Mesendoderm (in vitro differentiated cells): ENCODE measurements at regions not wholly inside any gene's neighbourhood (a gene's known extent, or its start where the extent isn't known, plus 50 kb on each side); places are given as distances from the start of the nearest gene placed in this dataset.

ENCODE experiments used
- DNase-seq: peaks from one replicate; pipeline ENCODE4 v3.0.0; 2013
- H2AK5ac ChIP-seq: 2 replicates; pipeline ENCODE4 v1.6.1; 2013; ENCODE audit warnings: low read length, inconsistent platforms
- H2BK120ac ChIP-seq: 2 replicates; pipeline ENCODE4 v1.6.1; 2013; ENCODE audit warnings: low read depth, mild to moderate bottlenecking, low read length, moderate library complexity, mixed read lengths
- H2BK15ac ChIP-seq: replicated peaks from 2 replicates; pipeline ENCODE4 v1.6.1; 2013; ENCODE audit warnings: low read depth, mild to moderate bottlenecking, moderate library complexity
- H2BK5ac ChIP-seq: 2 replicates; pipeline ENCODE4 v1.6.1; 2013; ENCODE audit warnings: low read length, inconsistent platforms
- H3K18ac ChIP-seq: 2 replicates; pipeline ENCODE4 v1.6.1; 2013; ENCODE audit warnings: mild to moderate bottlenecking, low read length, mixed read lengths
- H3K23ac ChIP-seq: one replicate; pipeline ENCODE4 v1.6.1; 2013; ENCODE audit warnings: low read length
- H3K27ac ChIP-seq: 2 replicates; pipeline ENCODE4 v1.5.1; 2013; ENCODE audit warnings: low read depth, mild to moderate bottlenecking, inconsistent platforms, low read length, moderate library complexity
- H3K27me3 ChIP-seq: 2 replicates; pipeline ENCODE4 v1.6.1; 2013; ENCODE audit warnings: low read length, control low read depth, mild to moderate bottlenecking, inconsistent platforms; ENCODE audit not compliant: insufficient read depth, poor library complexity
- H3K36me3 ChIP-seq: 2 replicates; pipeline ENCODE4 v1.6.1; 2013; ENCODE audit warnings: low read length, inconsistent platforms; ENCODE audit not compliant: control insufficient read depth, insufficient read depth
- H3K4ac ChIP-seq: one replicate; pipeline ENCODE4 v1.6.1; 2013; ENCODE audit warnings: low read depth, mild to moderate bottlenecking, low read length, moderate library complexity
- H3K4me1 ChIP-seq: 2 replicates; pipeline ENCODE4 v1.6.1; 2013; ENCODE audit warnings: low read depth, low read length, inconsistent platforms; ENCODE audit not compliant: control insufficient read depth
- H3K4me2 ChIP-seq: 2 replicates; pipeline ENCODE4 v1.6.1; 2013; ENCODE audit warnings: low read length
- H3K4me3 ChIP-seq: 2 replicates; pipeline ENCODE4 v1.5.1; 2013; ENCODE audit warnings: mild to moderate bottlenecking, low read length
- H3K56ac ChIP-seq: one replicate; pipeline ENCODE4 v1.6.1; 2013; ENCODE audit warnings: low read length
- H3K79me1 ChIP-seq: 2 replicates; pipeline ENCODE4 v1.6.1; 2013; ENCODE audit warnings: low read length, inconsistent platforms
- H3K79me2 ChIP-seq: 2 replicates; pipeline ENCODE4 v1.6.1; 2013; ENCODE audit warnings: mild to moderate bottlenecking, low read length; ENCODE audit not compliant: control insufficient read depth, insufficient read depth
- H3K9ac ChIP-seq: 2 replicates; pipeline ENCODE4 v1.6.1; 2013; ENCODE audit warnings: low read length, inconsistent platforms
- H4K5ac ChIP-seq: one replicate; pipeline ENCODE4 v1.6.1; 2013; ENCODE audit warnings: low read length
- H4K8ac ChIP-seq: one replicate; pipeline ENCODE4 v1.6.1; 2013; ENCODE audit warnings: low read depth, mild to moderate bottlenecking, control low read depth, low read length, moderate library complexity
- WGBS: extraction: QIAGEN DNeasy Blood & Tissue Kit; methylation state at CpG from one replicate; pipeline ENCODE4 v1.1.7; 2013; ENCODE audit warnings: low lambda C conversion rate, missing lambda C conversion rate; ENCODE audit not compliant: insufficient coverage; ENCODE audit errors: extremely low coverage; 5-methylcytosine and 5-hydroxymethylcytosine counted together

DNA sequence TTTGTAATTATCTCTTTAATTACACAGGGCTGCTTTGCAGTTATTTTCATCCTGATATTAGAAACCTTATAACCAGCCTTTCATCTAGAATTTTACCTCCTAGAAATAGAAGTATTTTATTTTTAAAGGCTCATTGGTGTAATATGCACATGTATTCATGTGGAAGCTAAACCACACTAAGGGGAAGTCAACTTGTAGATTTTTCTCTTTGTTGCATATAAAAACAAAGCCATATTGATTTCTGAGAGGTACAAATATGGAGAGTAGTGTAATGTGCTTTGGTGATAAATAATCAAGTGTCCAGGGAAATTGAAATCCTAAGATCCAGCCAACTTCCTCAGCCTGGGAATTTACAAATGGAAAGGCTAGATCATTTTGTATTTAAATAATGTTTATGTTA is 301.2 kb downstream of the LRATD1 start:
- Histone ChIP-seq H3K4ac (no peak overlapping the region), H2AK5ac (no peak overlapping the region), H3K4me1 (no peaks in the 10 kb centered on the region), H3K27ac (no peak overlapping the region), H3K4me2 (no peak overlapping the region), H2BK5ac (no peak overlapping the region), H3K23ac (no peak overlapping the region), H3K56ac (no peak overlapping the region), H3K18ac (no peak overlapping the region), H3K9ac (no peak overlapping the region), H3K36me3 (no peaks in the 10 kb centered on the region), H3K27me3 (no peaks in the 10 kb centered on the region), H3K79me2 (no peaks in the 10 kb centered on the region), H4K8ac (no peak overlapping the region), H3K4me3 (no peak overlapping the region), H4K5ac (no peak overlapping the region), H2BK15ac (no peak overlapping the region), H2BK120ac (no peak overlapping the region), H3K79me1 (no peaks in the 10 kb centered on the region)
- no peak for DNase-seq

GRCh38 chr2:14936426-14936825 is 303.9 kb downstream of the LRATD1 start:
- no CpG with 5 or more reads among the region's 3 CpGs for WGBS
- H3K27ac ChIP-seq = no peak overlapping the region
- no peaks in the 10 kb centered on the region for H3K79me2 ChIP-seq
- no peak overlapping the region for H2AK5ac ChIP-seq
- H3K27me3 ChIP-seq = no peaks in the 10 kb centered on the region
- H3K18ac ChIP-seq = no peak overlapping the region
- no peak overlapping the region for H3K4me3 ChIP-seq
- no peak overlapping the region for H3K9ac ChIP-seq
- no peak overlapping the region for H2BK5ac ChIP-seq
- DNase-seq = peak; percentile 90
- H4K5ac ChIP-seq = no peak overlapping the region
- H3K36me3 ChIP-seq = no peaks in the 10 kb centered on the region
- H3K79me1 ChIP-seq = no peaks in the 10 kb centered on the region
- no peak overlapping the region for H2BK15ac ChIP-seq
- H3K4me2 ChIP-seq = no peak overlapping the region
- no peak overlapping the region for H2BK120ac ChIP-seq
- H3K4me1 ChIP-seq = no peaks in the 10 kb centered on the region
- no peak overlapping the region for H3K23ac ChIP-seq
- no peak overlapping the region for H4K8ac ChIP-seq
- no peak overlapping the region for H3K56ac ChIP-seq
- H3K4ac ChIP-seq = no peak overlapping the region

DNA sequence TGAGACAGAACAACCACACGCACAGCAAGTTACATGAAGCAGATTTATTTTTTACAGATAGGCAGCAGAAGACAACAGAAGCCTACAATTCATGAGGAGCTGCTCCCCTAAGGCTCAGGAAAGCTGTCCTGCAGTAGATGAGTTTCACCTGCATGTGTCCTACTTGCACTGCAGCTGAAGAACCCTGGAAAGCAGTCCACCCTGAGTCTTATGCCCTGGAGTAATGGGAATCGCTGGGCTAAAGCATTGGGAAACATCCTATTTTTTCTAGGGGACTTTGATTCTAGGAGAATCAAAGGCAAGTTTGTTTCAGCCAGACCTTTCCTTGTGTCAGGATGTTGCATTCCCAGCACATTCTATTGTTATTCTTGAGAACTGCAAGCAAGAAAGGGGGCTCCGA is 304.8 kb downstream of the LRATD1 start:
- Histone ChIP-seq H3K27me3 (no peaks in the 10 kb centered on the region), H3K23ac (no peak overlapping the region), H3K36me3 (no peaks in the 10 kb centered on the region), H2BK120ac (no peak overlapping the region), H2BK5ac (no peak overlapping the region), H4K8ac (no peak overlapping the region), H4K5ac (no peak overlapping the region), H3K4ac (no peak overlapping the region), H3K79me2 (no peaks in the 10 kb centered on the region), H3K4me1 (no peaks in the 10 kb centered on the region), H2AK5ac (no peak overlapping the region), H3K27ac (no peak overlapping the region), H3K18ac (no peak overlapping the region), H3K4me3 (no peak overlapping the region), H3K79me1 (no peaks in the 10 kb centered on the region), H2BK15ac (no peak overlapping the region), H3K4me2 (no peak overlapping the region), H3K56ac (no peak overlapping the region), H3K9ac (no peak overlapping the region)
- WGBS = no CpG with 5 or more reads among the region's 3 CpGs
- DNase-seq = no peak

DNA sequence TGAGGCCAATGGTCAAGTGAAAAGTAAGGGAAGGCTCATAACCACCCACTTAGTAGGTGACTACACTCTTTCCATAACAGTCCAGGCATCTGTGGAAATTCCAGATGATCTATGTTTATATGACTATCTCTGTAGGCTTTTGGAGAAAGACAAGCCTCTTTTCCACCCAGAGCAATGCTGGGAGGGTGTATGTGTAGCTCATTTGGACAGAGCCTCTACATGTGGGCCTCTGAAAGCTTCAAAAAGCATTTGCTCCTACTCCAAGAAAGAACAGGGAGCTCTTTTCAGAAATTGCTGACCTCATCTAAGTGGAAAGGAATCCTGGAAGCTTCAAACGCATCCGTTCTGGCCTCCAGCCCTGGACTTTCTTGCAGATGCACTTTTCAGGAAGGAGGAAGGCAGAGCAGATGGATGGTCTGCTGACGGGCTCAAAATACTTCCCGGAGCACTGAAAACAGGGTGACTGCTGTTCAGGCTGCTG is 308.7 kb downstream of the LRATD1 start:
- H2BK15ac ChIP-seq = no peak overlapping the region
- DNase-seq = no peak
- no peaks in the 10 kb centered on the region for H3K79me1 ChIP-seq
- H3K23ac ChIP-seq = no peak overlapping the region
- no peak overlapping the region for H2BK120ac ChIP-seq
- H3K4me2 ChIP-seq = no peak overlapping the region
- no peak overlapping the region for H4K8ac ChIP-seq
- no peak overlapping the region for H3K27ac ChIP-seq
- no peak overlapping the region for H4K5ac ChIP-seq
- H3K18ac ChIP-seq = no peak overlapping the region
- no peaks in the 10 kb centered on the region for H3K4me1 ChIP-seq
- H3K4ac ChIP-seq = no peak overlapping the region
- H3K27me3 ChIP-seq = no peaks in the 10 kb centered on the region
- no peak overlapping the region for H3K4me3 ChIP-seq
- no peak overlapping the region for H3K56ac ChIP-seq
- no peak overlapping the region for H2BK5ac ChIP-seq
- no peaks in the 10 kb centered on the region for H3K79me2 ChIP-seq
- H2AK5ac ChIP-seq = no peak overlapping the region
- WGBS = no CpG with 5 or more reads among the region's 4 CpGs
- H3K9ac ChIP-seq = no peak overlapping the region
- H3K36me3 ChIP-seq = no peaks in the 10 kb centered on the region

GRCh38 chr2:14942987-14943386 is 310.5 kb downstream of the LRATD1 start:
- Histone ChIP-seq H4K8ac (no peak overlapping the region), H3K79me1 (no peaks in the 10 kb centered on the region), H3K23ac (no peak overlapping the region), H2BK5ac (no peak overlapping the region), H3K18ac (no peak overlapping the region), H2BK120ac (no peak overlapping the region), H3K4me1 (no peaks in the 10 kb centered on the region), H3K9ac (no peak overlapping the region), H3K4me3 (no peak overlapping the region), H3K27me3 (no peaks in the 10 kb centered on the region), H2BK15ac (no peak overlapping the region), H4K5ac (no peak overlapping the region), H3K4ac (no peak overlapping the region), H3K4me2 (no peak overlapping the region), H3K79me2 (no peaks in the 10 kb centered on the region), H3K27ac (no peak overlapping the region), H3K36me3 (no peaks in the 10 kb centered on the region), H3K56ac (no peak overlapping the region), H2AK5ac (no peak overlapping the region)
- no CpG with 5 or more reads among the region's 3 CpGs for WGBS
- no peak for DNase-seq

- Histone ChIP-seq H3K4me1 (no peaks in the 10 kb centered on the region), H3K23ac (no peak overlapping the region), H4K5ac (no peak overlapping the region), H3K9ac (no peak overlapping the region), H2AK5ac (no peak overlapping the region), H2BK5ac (no peak overlapping the region), H3K27ac (no peak overlapping the region), H3K36me3 (no peaks in the 10 kb centered on the region), H3K79me1 (no peaks in the 10 kb centered on the region), H3K4me2 (no peak overlapping the region), H4K8ac (no peak overlapping the region), H2BK15ac (no peak overlapping the region), H2BK120ac (no peak overlapping the region), H3K4me3 (no peak overlapping the region), H3K79me2 (no peaks in the 10 kb centered on the region), H3K56ac (no peak overlapping the region), H3K18ac (no peak overlapping the region), H3K27me3 (no peaks in the 10 kb centered on the region), H3K4ac (no peak overlapping the region)
- no CpG with 5 or more reads among the region's 7 CpGs for WGBS
- peak; percentile 83 for DNase-seq
Measured at GRCh38 chr2:14944562-14945346, 312.2 kb downstream of the LRATD1 start.
